Neural cell (in vitro differentiated cells): ENCODE measurements at regions not wholly inside any gene's neighbourhood (a gene's known extent, or its start where the extent isn't known, plus 50 kb on each side); places are given as distances from the start of the nearest gene placed in this dataset.

Source experiments
- H2AFZ ChIP-seq: fragments of 200-600, 300-800 bp; sonication (generic), shearing (Covaris generic); 2 replicates; pipeline ENCODE4 v1.6.0; 2014; ENCODE audit warnings: low read depth, mild to moderate bottlenecking, antibody characterized with exemption, low read length, moderate library complexity
- H3F3A ChIP-seq: fragments of 200-600 bp; shearing (Covaris generic); 2 replicates; pipeline ENCODE4 v1.6.1; 2016; ENCODE audit warnings: mild to moderate bottlenecking, moderate library complexity, mixed read lengths, antibody characterized with exemption, low read length; ENCODE audit not compliant: insufficient read depth, poor library complexity, severe bottlenecking
- H3K27ac ChIP-seq: fragments of 200-600, 300-800 bp; sonication (generic), shearing (Covaris generic); 2 replicates; pipeline ENCODE4 v1.5.1; 2014; ENCODE audit warnings: mild to moderate bottlenecking, low read length, moderate library complexity
- H3K27me3 ChIP-seq: fragments of 300-800, 200-600 bp; sonication (generic), shearing (Covaris generic); 2 replicates; pipeline ENCODE4 v1.6.0; 2014; ENCODE audit warnings: mild to moderate bottlenecking, low read depth, low read length, moderate library complexity; ENCODE audit not compliant: insufficient read depth
- H3K36me3 ChIP-seq: fragments of 300-800, 200-600 bp; sonication (generic), shearing (Covaris generic); 2 replicates; pipeline ENCODE4 v1.5.1; 2014; ENCODE audit warnings: mild to moderate bottlenecking, antibody characterized with exemption, low read length, moderate library complexity; ENCODE audit not compliant: insufficient read depth
- H3K4me2 ChIP-seq: fragments of 300-800, 200-600 bp; sonication (generic), shearing (Covaris generic); 2 replicates; pipeline ENCODE4 v1.6.0; 2014; ENCODE audit warnings: mild to moderate bottlenecking, low read length
- H3K4me3 ChIP-seq: fragments of 300-800, 200-600 bp; sonication (generic), shearing (Covaris generic); 2 replicates; pipeline ENCODE4 v1.5.1; 2014; ENCODE audit warnings: mild to moderate bottlenecking, low read length, moderate library complexity
- H3K79me2 ChIP-seq: fragments of 200-600 bp; shearing (Covaris generic); replicated peaks from 2 replicates; pipeline ENCODE4 v1.6.0; 2014; ENCODE audit warnings: mild to moderate bottlenecking, low read length, moderate library complexity; ENCODE audit not compliant: insufficient read depth
- H3K9ac ChIP-seq: fragments of 300-800, 200-600 bp; sonication (generic), shearing (Covaris generic); 2 replicates; pipeline ENCODE4 v1.6.1; 2016; ENCODE audit warnings: mild to moderate bottlenecking, low read length, mixed read lengths
- H3K9me2 ChIP-seq: fragments of 200-600 bp; shearing (Covaris generic); 2 replicates; pipeline ENCODE4 v1.6.1; 2016; ENCODE audit warnings: mild to moderate bottlenecking, low read length, mixed read lengths; ENCODE audit not compliant: insufficient read depth
- H3K9me3 ChIP-seq: fragments of 200-600, 300-800 bp; sonication (generic), shearing (Covaris generic); 2 replicates; pipeline ENCODE4 v1.6.1; 2016; ENCODE audit warnings: mild to moderate bottlenecking, mixed run types, low read length, moderate library complexity, mixed read lengths
- H4K20me1 ChIP-seq: fragments of 200-600 bp; shearing (Covaris generic); 2 replicates; pipeline ENCODE4 v1.6.1; 2016; ENCODE audit warnings: mild to moderate bottlenecking, mixed run types; ENCODE audit not compliant: insufficient read depth
- EP300 ChIP-seq: fragments of 450-650 bp; conservative IDR thresholded peaks from 2 replicates; pipeline ENCODE4 v1.6.1; 2014; ENCODE audit warnings: antibody characterized with exemption, mild to moderate bottlenecking, moderate library complexity; ENCODE audit not compliant: poor library complexity, severe bottlenecking
- EZH2 ChIP-seq: fragments of 200-600, 300-800 bp; shearing (Covaris generic), sonication (generic); IDR thresholded peaks from 2 replicates; pipeline ENCODE4 v1.6.1; 2014; ENCODE audit warnings: antibody characterized with exemption, low read length, borderline replicate concordance, mild to moderate bottlenecking; ENCODE audit not compliant: insufficient read depth, poor library complexity, severe bottlenecking
- MXI1 ChIP-seq: fragments of 450-650 bp; conservative IDR thresholded peaks from 2 replicates; pipeline ENCODE4 v1.6.1; 2014; ENCODE audit warnings: antibody characterized with exemption, mild to moderate bottlenecking; ENCODE audit not compliant: poor library complexity, severe bottlenecking
- POLR2AphosphoS5 ChIP-seq: IDR thresholded peaks from 2 replicates; pipeline ENCODE4 v1.6.1; 2012
- RAD21 ChIP-seq: fragments of 450-650 bp; conservative IDR thresholded peaks from 2 replicates; pipeline ENCODE4 v1.6.1; 2014; ENCODE audit warnings: antibody characterized with exemption, mild to moderate bottlenecking, moderate library complexity
- REST ChIP-seq: IDR thresholded peaks from 2 replicates; pipeline ENCODE4 v1.6.1; 2012; ENCODE audit warnings: borderline replicate concordance
- SMC3 ChIP-seq: fragments of 450-650 bp; conservative IDR thresholded peaks from 2 replicates; pipeline ENCODE4 v1.6.1; 2014; ENCODE audit warnings: antibody characterized with exemption, mild to moderate bottlenecking, moderate library complexity; ENCODE audit not compliant: poor library complexity
- TAF1 ChIP-seq: IDR thresholded peaks from 2 replicates; pipeline ENCODE4 v1.6.1; 2012; ENCODE audit warnings: low read depth
- TF ChIP-seq, protein P1 (sequence below): fragments of 450-650 bp; IDR thresholded peaks from 2 replicates; pipeline ENCODE4 v1.5.1; 2014; ENCODE audit warnings: antibody characterized with exemption, mild to moderate bottlenecking, moderate library complexity; ENCODE audit not compliant: poor library complexity, severe bottlenecking

- no peaks in the 10 kb centered on the region for H3F3A ChIP-seq
- H3K9me2 ChIP-seq, result no peaks in the 10 kb centered on the region
- no peak overlapping the region for H3K4me2 ChIP-seq
- no peaks in the 10 kb centered on the region for H4K20me1 ChIP-seq
- H2AFZ ChIP-seq, result no peak overlapping the region
- no peak overlapping the region for H3K27ac ChIP-seq
- no peaks in the 10 kb centered on the region for H3K79me2 ChIP-seq
- H3K9me3 ChIP-seq, result no peaks in the 10 kb centered on the region
- H3K27me3 ChIP-seq, result no peaks in the 10 kb centered on the region
- H3K4me3 ChIP-seq, result no peak overlapping the region
- H3K9ac ChIP-seq, result no peak overlapping the region
- H3K36me3 ChIP-seq, result no peaks in the 10 kb centered on the region
- TF ChIP-seq, protein P1, sequence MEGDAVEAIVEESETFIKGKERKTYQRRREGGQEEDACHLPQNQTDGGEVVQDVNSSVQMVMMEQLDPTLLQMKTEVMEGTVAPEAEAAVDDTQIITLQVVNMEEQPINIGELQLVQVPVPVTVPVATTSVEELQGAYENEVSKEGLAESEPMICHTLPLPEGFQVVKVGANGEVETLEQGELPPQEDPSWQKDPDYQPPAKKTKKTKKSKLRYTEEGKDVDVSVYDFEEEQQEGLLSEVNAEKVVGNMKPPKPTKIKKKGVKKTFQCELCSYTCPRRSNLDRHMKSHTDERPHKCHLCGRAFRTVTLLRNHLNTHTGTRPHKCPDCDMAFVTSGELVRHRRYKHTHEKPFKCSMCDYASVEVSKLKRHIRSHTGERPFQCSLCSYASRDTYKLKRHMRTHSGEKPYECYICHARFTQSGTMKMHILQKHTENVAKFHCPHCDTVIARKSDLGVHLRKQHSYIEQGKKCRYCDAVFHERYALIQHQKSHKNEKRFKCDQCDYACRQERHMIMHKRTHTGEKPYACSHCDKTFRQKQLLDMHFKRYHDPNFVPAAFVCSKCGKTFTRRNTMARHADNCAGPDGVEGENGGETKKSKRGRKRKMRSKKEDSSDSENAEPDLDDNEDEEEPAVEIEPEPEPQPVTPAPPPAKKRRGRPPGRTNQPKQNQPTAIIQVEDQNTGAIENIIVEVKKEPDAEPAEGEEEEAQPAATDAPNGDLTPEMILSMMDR, result no peak
- TF ChIP-seq MXI1 (no peak), EP300 (no peak), RAD21 (no peak), SMC3 (no peak), EZH2 (no peak), REST (no peak), TAF1 (no peak), POLR2AphosphoS5 (no peak)
These were observed 234.8 kb upstream of the JADE1 start for GRCh38 chr4:128574706-128575105.

GRCh38 chr4:128573781-128574508, 235.6 kb upstream of the JADE1 start:
- H2AFZ ChIP-seq, result no peak overlapping the region
- H3K4me3 ChIP-seq, result no peak overlapping the region
- H4K20me1 ChIP-seq, result no peaks in the 10 kb centered on the region
- TF ChIP-seq EP300 (no peak), SMC3 (no peak), EZH2 (no peak), POLR2AphosphoS5 (no peak), RAD21 (no peak), REST (no peak), MXI1 (no peak)
- TF ChIP-seq, protein P1, result no peak
- no peaks in the 10 kb centered on the region for H3K27me3 ChIP-seq
- H3K27ac ChIP-seq, result no peak overlapping the region
- H3F3A ChIP-seq, result no peaks in the 10 kb centered on the region
- H3K79me2 ChIP-seq, result no peaks in the 10 kb centered on the region
- H3K4me2 ChIP-seq, result no peak overlapping the region
- H3K36me3 ChIP-seq, result no peaks in the 10 kb centered on the region
- H3K9ac ChIP-seq, result no peak overlapping the region
- H3K9me2 ChIP-seq, result no peaks in the 10 kb centered on the region
- no peaks in the 10 kb centered on the region for H3K9me3 ChIP-seq
